Lung (tissue), 11 donors: ENCODE measurements at regions not wholly inside any gene's neighbourhood (a gene's known extent, or its start where the extent isn't known, plus 50 kb on each side); places are given as distances from the start of the nearest gene placed in this dataset.

Experiments
- ATAC-seq: fragments of 200-7000 bp; cut with Tn5 transposase; one replicate; pipeline ENCODE4 v1.9.1; 2020; ENCODE audit warnings: moderate number of reproducible peaks; ENCODE audit not compliant: insufficient read depth, low FRiP score
- DNase-seq, 3 donors: peaks; one replicate each; pipeline ENCODE4 v3.0.0-alpha.2; 2013 to 2017
- H3K27ac ChIP-seq, 2 donors: one replicate each; pipeline ENCODE4 v1.5.1; 2013; ENCODE audit warnings: mild to moderate bottlenecking in 2 of 2, moderate library complexity in 2 of 2, control low read depth in 1 of 2, inconsistent platforms in 1 of 2, low read depth in 1 of 2, low read length in 1 of 2
- H3K27me3 ChIP-seq, 3 donors: one replicate each; pipeline ENCODE4 v1.5.1; 2013; ENCODE audit warnings: low read length in 2 of 3; ENCODE audit not compliant: control insufficient read depth in 3 of 3, insufficient read depth in 3 of 3
- H3K36me3 ChIP-seq, 4 donors: one replicate each; pipeline ENCODE4 v1.5.1; 2013; ENCODE audit warnings: low read length in 4 of 4, mild to moderate bottlenecking in 1 of 4, moderate library complexity in 1 of 4; ENCODE audit not compliant: control insufficient read depth in 4 of 4, insufficient read depth in 4 of 4
- H3K4me1 ChIP-seq, 5 donors: one replicate each; pipeline ENCODE4 v1.5.1; 2013; ENCODE audit warnings: low read length in 5 of 5, mild to moderate bottlenecking in 2 of 5, moderate library complexity in 1 of 5; ENCODE audit not compliant: control insufficient read depth in 5 of 5, insufficient read depth in 5 of 5
- H3K4me3 ChIP-seq: one replicate; pipeline ENCODE4 v1.5.1; 2013; ENCODE audit warnings: mild to moderate bottlenecking, control low read depth, moderate library complexity
- H3K9ac ChIP-seq, 2 donors: one replicate each; pipeline ENCODE4 v1.5.1; 2013; ENCODE audit warnings: low read length in 2 of 2, control low read depth in 1 of 2; ENCODE audit not compliant: insufficient read depth in 1 of 2
- H3K9me3 ChIP-seq, 4 donors: one replicate each; pipeline ENCODE4 v1.5.1; 2013; ENCODE audit warnings: low read length in 3 of 4, mild to moderate bottlenecking in 1 of 4, moderate library complexity in 1 of 4; ENCODE audit not compliant: control insufficient read depth in 4 of 4, insufficient read depth in 3 of 4
- WGBS, 2 donors: extraction: QIAGEN DNeasy Blood & Tissue Kit; methylation state at CpG; one replicate each; pipeline ENCODE4 v1.1.7; 2013; 5-methylcytosine and 5-hydroxymethylcytosine counted together
- TF ChIP-seq, protein P1 (sequence below): IDR thresholded peaks from 2 replicates; pipeline ENCODE4 v1.5.1; 2012; ENCODE audit warnings: mild to moderate bottlenecking; ENCODE audit errors: control extremely low read depth, extremely low read depth
- donor health status: control.
- donor health status: control.
- donor health status: Bipolar disorder and iron deficiency.
- donor health status: healthy.
- donor health status: DM: yes; HTN: yes; CAD: no.

DNA sequence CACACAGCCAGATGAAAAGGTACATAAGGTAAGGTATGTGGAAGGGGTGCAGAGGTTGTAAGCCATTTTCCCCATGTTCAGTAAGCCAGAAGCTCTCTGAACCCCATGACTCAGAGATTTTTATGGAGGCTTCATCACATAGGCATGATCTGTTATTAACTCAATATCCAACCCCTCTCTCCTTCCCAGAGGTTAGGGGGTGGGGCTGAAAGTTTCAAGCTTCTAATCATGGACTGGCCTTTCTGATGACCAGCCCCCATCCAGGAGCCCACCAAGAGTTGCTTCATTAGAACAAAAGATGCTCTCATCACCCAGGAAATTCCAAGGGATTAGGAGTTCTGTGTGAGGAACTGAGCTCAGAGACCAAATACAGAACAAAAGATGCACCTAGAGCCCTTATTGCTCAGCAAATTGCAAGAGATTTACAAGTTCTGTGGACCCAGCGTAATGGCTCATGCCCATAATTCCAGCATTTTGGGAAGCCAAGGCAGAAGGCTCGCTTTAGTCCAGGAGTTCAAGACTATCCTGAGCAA is 103.2 kb upstream of the DAAM1 start:
- DNase-seq = no peak
- TF ChIP-seq, protein P1, sequence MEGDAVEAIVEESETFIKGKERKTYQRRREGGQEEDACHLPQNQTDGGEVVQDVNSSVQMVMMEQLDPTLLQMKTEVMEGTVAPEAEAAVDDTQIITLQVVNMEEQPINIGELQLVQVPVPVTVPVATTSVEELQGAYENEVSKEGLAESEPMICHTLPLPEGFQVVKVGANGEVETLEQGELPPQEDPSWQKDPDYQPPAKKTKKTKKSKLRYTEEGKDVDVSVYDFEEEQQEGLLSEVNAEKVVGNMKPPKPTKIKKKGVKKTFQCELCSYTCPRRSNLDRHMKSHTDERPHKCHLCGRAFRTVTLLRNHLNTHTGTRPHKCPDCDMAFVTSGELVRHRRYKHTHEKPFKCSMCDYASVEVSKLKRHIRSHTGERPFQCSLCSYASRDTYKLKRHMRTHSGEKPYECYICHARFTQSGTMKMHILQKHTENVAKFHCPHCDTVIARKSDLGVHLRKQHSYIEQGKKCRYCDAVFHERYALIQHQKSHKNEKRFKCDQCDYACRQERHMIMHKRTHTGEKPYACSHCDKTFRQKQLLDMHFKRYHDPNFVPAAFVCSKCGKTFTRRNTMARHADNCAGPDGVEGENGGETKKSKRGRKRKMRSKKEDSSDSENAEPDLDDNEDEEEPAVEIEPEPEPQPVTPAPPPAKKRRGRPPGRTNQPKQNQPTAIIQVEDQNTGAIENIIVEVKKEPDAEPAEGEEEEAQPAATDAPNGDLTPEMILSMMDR = no peak
- no peaks in the 10 kb centered on the region for H3K27me3 ChIP-seq
- 91 to 97% methylated on average over 2 of the region's 2 CpGs for WGBS, 2 donors
- H3K36me3 ChIP-seq = no peaks in the 10 kb centered on the region
- H3K27ac ChIP-seq = no peak overlapping the region
- H3K4me1 ChIP-seq = peaks cover 0 to 13% (median 0%) of the 10 kb centered on the region in 5 donors
- ATAC-seq = no peak
- no peak overlapping the region for H3K9ac ChIP-seq
- no peak overlapping the region for H3K4me3 ChIP-seq
- H3K9me3 ChIP-seq = no peaks in the 10 kb centered on the region

DNA sequence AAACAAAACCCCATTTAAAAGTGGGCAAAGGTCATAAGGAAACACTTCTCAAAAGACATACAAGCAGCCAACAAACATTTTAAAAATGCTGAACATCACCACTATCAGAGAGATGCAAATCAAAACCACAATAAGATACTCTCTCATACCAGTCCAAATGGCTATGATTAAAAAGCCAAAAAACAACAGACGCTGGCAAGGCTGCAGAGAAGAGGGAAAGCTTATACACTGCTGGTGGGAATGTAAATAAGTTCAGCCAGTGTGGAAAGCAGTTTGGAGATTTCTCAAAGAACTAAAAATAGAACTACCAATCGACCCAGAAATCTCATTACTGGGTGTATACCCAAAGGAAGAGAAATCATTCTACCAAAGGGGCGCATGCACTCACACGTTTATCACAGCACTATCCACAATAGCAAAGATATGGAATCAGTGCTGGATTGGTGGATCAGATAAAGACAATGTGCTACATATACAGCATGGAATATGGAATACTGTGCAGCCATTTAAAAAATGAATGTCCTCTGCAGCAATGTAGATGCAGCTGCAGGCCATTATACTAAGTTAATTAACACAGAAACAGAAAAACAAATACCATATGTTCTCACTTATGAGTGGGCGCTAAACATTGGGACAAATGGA is 102.1 kb upstream of the DAAM1 start:
- ATAC-seq = no peak
- no peaks in the 10 kb centered on the region for H3K9me3 ChIP-seq
- WGBS, 2 donors = 56 to 74% methylated on average over 5 of the region's 5 CpGs

DNA sequence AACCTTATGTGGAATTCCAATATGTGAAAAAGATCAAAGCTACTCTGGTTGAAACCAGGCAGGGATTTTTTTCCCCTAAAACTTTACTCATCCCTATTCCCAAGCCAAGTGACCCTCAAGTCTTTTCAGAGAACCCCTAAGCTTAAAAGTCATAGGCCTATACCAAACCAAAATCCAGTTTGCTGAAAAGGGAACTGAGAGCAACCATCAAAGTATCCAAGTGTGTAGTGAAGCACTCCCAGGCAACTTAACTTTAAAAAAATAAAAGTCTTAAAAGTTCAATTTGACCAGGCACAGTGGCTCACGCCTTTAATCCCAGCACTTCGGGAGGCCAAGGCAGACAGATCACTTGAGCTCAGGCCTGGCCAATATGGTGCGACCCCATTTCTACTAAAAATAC is 101.2 kb upstream of the DAAM1 start:
- ATAC-seq = no peak
- TF ChIP-seq, protein P1 = no peak
- Histone ChIP-seq H3K9ac (no peak overlapping the region), H3K4me1 (peaks cover 0 to 26% (median 0%) of the 10 kb centered on the region in 5 donors), H3K27me3 (no peaks in the 10 kb centered on the region), H3K9me3 (no peaks in the 10 kb centered on the region), H3K27ac (no peak overlapping the region), H3K36me3 (no peaks in the 10 kb centered on the region), H3K4me3 (no peak overlapping the region)
- 92 to 98% methylated on average over 3 of the region's 3 CpGs for WGBS, 2 donors
- DNase-seq = no peak

More for the DNA sequence above, 102.1 kb upstream of the DAAM1 start:
- H3K36me3 ChIP-seq = no peaks in the 10 kb centered on the region
- no peaks in the 10 kb centered on the region for H3K27me3 ChIP-seq
- no peak overlapping the region for H3K9ac ChIP-seq
- peak; percentile 32 to 79 (median 79) for DNase-seq
- H3K4me1 ChIP-seq = peaks cover 0 to 17% (median 0%) of the 10 kb centered on the region in 5 donors
- H3K27ac ChIP-seq = no peak overlapping the region
- TF ChIP-seq, protein P1 = no peak
- no peak overlapping the region for H3K4me3 ChIP-seq
